Panc1 (cell line): ENCODE measurements at regions not wholly inside any gene's neighbourhood (a gene's known extent, or its start where the extent isn't known, plus 50 kb on each side); places are given as distances from the start of the nearest gene placed in this dataset.

Source experiments
- CTCF ChIP-seq: fragments of 450-650 bp; IDR thresholded peaks from 2 replicates; pipeline ENCODE4 v1.5.1; 2017; ENCODE audit warnings: mild to moderate bottlenecking
- POLR2AphosphoS5 ChIP-seq: IDR thresholded peaks from 2 replicates; pipeline ENCODE4 v1.6.1; 2012; ENCODE audit warnings: mild to moderate bottlenecking, low read depth, low read length, moderate library complexity
- REST ChIP-seq, 2 experiments: IDR thresholded peaks; 2 replicates each; pipeline ENCODE4 v1.6.1; 2011 to 2012; ENCODE audit warnings: low read depth in 2 of 2, control low read depth in 1 of 2, low read length in 1 of 2, mild to moderate bottlenecking in 1 of 2, moderate library complexity in 1 of 2; ENCODE audit not compliant: insufficient read depth in 1 of 2
- SIN3A ChIP-seq: IDR thresholded peaks from 2 replicates; pipeline ENCODE4 v1.6.1; 2012; ENCODE audit warnings: low read depth, mild to moderate bottlenecking, low read length, moderate library complexity, borderline replicate concordance; ENCODE audit not compliant: insufficient read depth
- TCF7L2 ChIP-seq: IDR thresholded peaks from 2 replicates; pipeline ENCODE4 v1.6.1; 2011; ENCODE audit warnings: mild to moderate bottlenecking, low read depth, low read length, inconsistent platforms

- TF ChIP-seq CTCF (no peak), REST (IDR thresholded peaks at IDR 0.05; ENCODE audit: insufficient read depth in 1 of 2, low read depth in 2 of 2, low read length in 1 of 2) (no peak), SIN3A (no peak), POLR2AphosphoS5 (no peak), TCF7L2 (no peak)
Measured at GRCh38 chr10:128898916-128899195, 568.2 kb upstream of the MGMT start.
